ENCODE measurements at regions not wholly inside any gene's neighbourhood (a gene's known extent, or its start where the extent isn't known, plus 50 kb on each side); places are given as distances from the start of the nearest gene placed in this dataset.
"Not testable (repeated sequence)": the region's sequence is repeated elsewhere in the genome, so short reads cannot be mapped to it uniquely, and the experiment has no call there.

DNA sequence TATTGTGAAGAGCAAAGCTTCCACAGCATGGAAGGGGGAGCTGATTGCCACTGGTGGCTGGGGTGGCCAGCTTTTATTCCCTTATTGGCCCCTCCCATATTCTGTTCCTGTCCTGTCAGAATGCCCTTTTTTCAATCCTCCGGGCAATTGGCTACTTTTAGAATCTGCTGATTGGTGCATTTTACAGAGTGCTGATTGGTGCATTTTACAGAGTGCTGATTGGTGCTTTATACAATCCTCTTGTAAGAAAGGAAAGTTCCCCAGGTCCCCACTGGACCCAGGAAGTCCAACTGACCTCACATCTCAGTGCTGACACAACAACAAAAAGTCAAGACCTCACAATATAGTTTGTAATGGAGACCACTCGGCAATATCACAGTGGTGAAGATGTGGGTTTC lies 195.0 kb downstream of the SPATA31A6 start (continued):
- no peak for TF ChIP-seq NANOG (IDR thresholded peaks at IDR 0.05; ENCODE audit: insufficient read depth, low read depth, low read length, poor library complexity, severe bottlenecking)
- no peak for TF ChIP-seq CTBP2 (IDR thresholded peaks at IDR 0.05; ENCODE audit: borderline replicate concordance, insufficient read depth, insufficient read length, low read length)
- TF ChIP-seq RBBP5 (IDR thresholded peaks at IDR 0.05; ENCODE audit: borderline replicate concordance, low read depth, low read length) = no peak
- TF ChIP-seq RFX5 (IDR thresholded peaks at IDR 0.05; ENCODE audit: borderline replicate concordance, low read depth, low read length) = no peak
- no peak for TF ChIP-seq SIX5 (IDR thresholded peaks at IDR 0.05; ENCODE audit: low read depth, low read length)
- no peak for TF ChIP-seq KDM5A (IDR thresholded peaks at IDR 0.05; ENCODE audit: low read length)
- no peak for TF ChIP-seq KDM1A (IDR thresholded peaks at IDR 0.05; ENCODE audit: borderline replicate concordance, low read length)

DNA sequence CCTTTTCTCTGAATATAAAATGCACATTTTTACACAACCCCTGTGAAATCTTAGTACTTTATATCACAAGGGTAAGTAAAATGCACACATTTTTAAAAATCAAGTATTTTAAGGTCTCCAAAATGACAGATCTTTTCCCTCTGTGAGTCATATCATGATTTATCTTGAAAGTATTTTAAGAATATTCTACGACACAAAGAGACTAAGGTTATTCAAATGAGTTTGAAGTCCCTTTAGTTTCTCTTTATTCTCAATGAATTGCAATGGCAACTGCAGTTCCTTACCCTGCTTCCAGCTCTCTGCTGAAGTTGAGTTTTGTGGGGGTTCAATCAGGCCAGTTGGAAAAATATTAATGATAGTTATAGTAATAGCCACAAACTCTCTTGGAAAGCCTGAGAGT lies 196.1 kb downstream of the SPATA31A6 start:
- H3K23me2 ChIP-seq (ENCODE audit: low read depth, low read length); H4K91ac ChIP-seq (replicated peaks; ENCODE audit: insufficient read length, low read length); H2BK120ac ChIP-seq (replicated peaks; ENCODE audit: low read depth, low read length); H4K20me1 ChIP-seq (replicated peaks in 1 of 2; ENCODE audit: control insufficient read depth in 1 of 2, insufficient read depth in 2 of 2, low read length in 2 of 2); H3K4me3 ChIP-seq (ENCODE audit: extremely low read depth in 1 of 4, insufficient read depth in 2 of 4, low read depth in 3 of 4, low read length in 4 of 4); H3K14ac ChIP-seq (ENCODE audit: insufficient read length); H2BK20ac ChIP-seq (ENCODE audit: low read length); H2AFZ ChIP-seq (ENCODE audit: low read length); H4K8ac ChIP-seq (ENCODE audit: extremely low read depth, insufficient read depth, low read length); H3K36me3 ChIP-seq (ENCODE audit: control insufficient read depth in 2 of 4, insufficient read depth in 4 of 4, low read length in 3 of 4); H3K18ac ChIP-seq (ENCODE audit: extremely low read depth, low read length); H3K79me2 ChIP-seq (ENCODE audit: control insufficient read depth in 1 of 2, insufficient read depth in 2 of 2, low read length in 2 of 2); H4K5ac ChIP-seq (ENCODE audit: insufficient read length, low read depth, low read length); DNase-seq (ENCODE audit: low read depth in 1 of 2, low spot score in 2 of 2); H3K27me3 ChIP-seq (replicated peaks in 1 of 4; ENCODE audit: control insufficient read depth in 3 of 4, extremely low read depth in 1 of 4, insufficient read depth in 3 of 4, low read length in 3 of 4); H3K9ac ChIP-seq (replicated peaks in 1 of 4; ENCODE audit: extremely low read depth in 1 of 4, low read depth in 3 of 4, low read length in 3 of 4); H3K4me2 ChIP-seq (ENCODE audit: insufficient read depth in 1 of 2, low read depth in 2 of 2, low read length in 2 of 2); POLR2A ChIA-PET (ENCODE audit: partially characterized antibody); H2BK15ac ChIP-seq (ENCODE audit: low read length); H3K23ac ChIP-seq (ENCODE audit: insufficient read length); H3K79me1 ChIP-seq (ENCODE audit: low read depth, low read length); H2BK5ac ChIP-seq (ENCODE audit: low read depth, low read length); H3K9me3 ChIP-seq (ENCODE audit: insufficient read depth in 2 of 2, low read depth in 1 of 2, low read length in 1 of 2); H3K27ac ChIP-seq (ENCODE audit: low read depth, low read length); H2AK5ac ChIP-seq (ENCODE audit: low read depth, low read length); H3K4me1 ChIP-seq (replicated peaks in 1 of 4; ENCODE audit: control insufficient read depth in 3 of 4, insufficient read depth in 4 of 4, low read length in 3 of 4); H2BK12ac ChIP-seq (ENCODE audit: low read depth, low read length); CTCF ChIA-PET (ENCODE audit: partially characterized antibody); H3K56ac ChIP-seq (replicated peaks; ENCODE audit: insufficient read length, low read depth, low read length); FAIRE-seq; H3K4ac ChIP-seq (replicated peaks; ENCODE audit: insufficient read length, low read depth, low read length): not testable (repeated sequence)
- 72% methylated on average over 1 of the region's 1 CpG; no CpG with 5 or more reads in 1 of the 2 experiments for WGBS, 2 experiments (ENCODE audit: extremely low coverage in 1 of 2, insufficient coverage in 1 of 2, insufficient read length in 1 of 2, insufficient replicate concordance in 2 of 2, low coverage in 1 of 2, low lambda C conversion rate in 2 of 2, missing lambda C conversion rate in 1 of 2)
